ENCODE measurements at regions not wholly inside any gene's neighbourhood (a gene's known extent, or its start where the extent isn't known, plus 50 kb on each side); places are given as distances from the start of the nearest gene placed in this dataset.

- DNase-seq (ENCODE audit: low spot score) = no peak
- TF ChIP-seq CTCF (IDR thresholded peaks at IDR 0.05; ENCODE audit: unreplicated experiment) = no peak
- Mint-ChIP-seq H3K36me3 (ENCODE audit: low read depth, unreplicated experiment) (no peaks in the 10 kb centered on the region), H3K4me1 (ENCODE audit: unreplicated experiment) (peaks cover 5% of the 10 kb centered on the region), H3K4me3 (ENCODE audit: unreplicated experiment) (no peak overlapping the region), H3K27me3 (ENCODE audit: unreplicated experiment) (no peaks in the 10 kb centered on the region), H3K27ac (ENCODE audit: unreplicated experiment) (no peak overlapping the region), H3K9me3 (ENCODE audit: unreplicated experiment) (no peaks in the 10 kb centered on the region)
These were observed 150.4 kb upstream of the ARX start for GRCh38 chrX:25166145-25166544.

GRCh38 chrX:25158635-25159034, 142.9 kb upstream of the ARX start:
- Mint-ChIP-seq H3K27me3 (ENCODE audit: unreplicated experiment) (no peaks in the 10 kb centered on the region), H3K27ac (ENCODE audit: unreplicated experiment) (no peak overlapping the region), H3K9me3 (ENCODE audit: unreplicated experiment) (no peaks in the 10 kb centered on the region), H3K4me3 (ENCODE audit: unreplicated experiment) (no peak overlapping the region), H3K4me1 (ENCODE audit: unreplicated experiment) (peaks cover under 1% of the 10 kb centered on the region), H3K36me3 (ENCODE audit: low read depth, unreplicated experiment) (no peaks in the 10 kb centered on the region)
- TF ChIP-seq CTCF (IDR thresholded peaks at IDR 0.05; ENCODE audit: unreplicated experiment) = no peak
- DNase-seq (ENCODE audit: low spot score) = no peak

DNA sequence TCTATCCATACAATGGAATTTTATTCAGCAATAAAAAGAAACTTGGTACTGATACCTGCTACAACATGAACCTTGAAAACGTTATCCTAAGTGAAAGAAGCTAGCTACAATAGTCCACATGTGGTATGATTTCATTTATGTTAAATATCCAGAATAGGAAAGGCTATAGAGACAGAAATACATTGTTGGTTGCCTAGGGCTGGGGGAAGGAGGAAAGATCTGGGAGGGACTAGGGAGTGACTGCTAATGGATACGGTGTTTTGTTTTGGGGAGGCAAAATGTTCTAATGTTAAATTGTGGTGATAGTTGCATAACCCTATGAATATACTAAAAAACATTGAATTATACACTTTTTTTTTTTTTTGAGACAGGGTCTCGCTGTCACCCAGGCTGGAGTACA, 141.1 kb upstream of the ARX start:
- Mint-ChIP-seq H3K36me3 (ENCODE audit: low read depth, unreplicated experiment) (no peaks in the 10 kb centered on the region), H3K4me3 (ENCODE audit: unreplicated experiment) (no peak overlapping the region)

DNA sequence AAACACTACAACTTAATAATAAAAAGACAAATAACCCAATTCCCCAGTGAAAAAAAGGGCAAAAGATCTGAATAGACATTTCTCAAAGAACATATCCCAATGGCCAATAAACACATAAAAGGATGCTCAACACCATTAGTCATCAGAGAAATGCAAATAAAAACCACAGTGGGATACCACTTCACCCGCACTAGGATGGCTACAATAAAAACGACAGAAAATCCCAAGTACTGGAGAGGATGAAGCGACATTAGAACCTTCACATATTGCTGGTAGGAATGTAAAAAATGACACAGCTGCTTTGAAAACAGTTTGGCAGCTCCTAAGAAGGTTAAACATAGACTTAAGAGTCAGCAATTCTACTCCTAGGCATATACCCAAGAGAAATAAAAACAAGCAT, 140.6 kb upstream of the ARX start:
- no peak overlapping the region for H3K27ac Mint-ChIP-seq (ENCODE audit: unreplicated experiment)
- no peaks in the 10 kb centered on the region for H3K4me1 Mint-ChIP-seq (ENCODE audit: unreplicated experiment)
- TF ChIP-seq CTCF (IDR thresholded peaks at IDR 0.05; ENCODE audit: unreplicated experiment) = no peak
- no peak for DNase-seq (ENCODE audit: low spot score)
- H3K27me3 Mint-ChIP-seq (ENCODE audit: unreplicated experiment) = no peaks in the 10 kb centered on the region
- H3K36me3 Mint-ChIP-seq (ENCODE audit: low read depth, unreplicated experiment) = no peaks in the 10 kb centered on the region
- H3K4me3 Mint-ChIP-seq (ENCODE audit: unreplicated experiment) = no peak overlapping the region
- H3K9me3 Mint-ChIP-seq (ENCODE audit: unreplicated experiment) = no peaks in the 10 kb centered on the region

More for the DNA sequence above, 141.1 kb upstream of the ARX start:
- Mint-ChIP-seq H3K4me1 (ENCODE audit: unreplicated experiment) (no peaks in the 10 kb centered on the region), H3K9me3 (ENCODE audit: unreplicated experiment) (no peaks in the 10 kb centered on the region), H3K27me3 (ENCODE audit: unreplicated experiment) (no peaks in the 10 kb centered on the region), H3K27ac (ENCODE audit: unreplicated experiment) (no peak overlapping the region)
- TF ChIP-seq CTCF (IDR thresholded peaks at IDR 0.05; ENCODE audit: unreplicated experiment) = no peak
- DNase-seq (ENCODE audit: low spot score) = no peak

DNA sequence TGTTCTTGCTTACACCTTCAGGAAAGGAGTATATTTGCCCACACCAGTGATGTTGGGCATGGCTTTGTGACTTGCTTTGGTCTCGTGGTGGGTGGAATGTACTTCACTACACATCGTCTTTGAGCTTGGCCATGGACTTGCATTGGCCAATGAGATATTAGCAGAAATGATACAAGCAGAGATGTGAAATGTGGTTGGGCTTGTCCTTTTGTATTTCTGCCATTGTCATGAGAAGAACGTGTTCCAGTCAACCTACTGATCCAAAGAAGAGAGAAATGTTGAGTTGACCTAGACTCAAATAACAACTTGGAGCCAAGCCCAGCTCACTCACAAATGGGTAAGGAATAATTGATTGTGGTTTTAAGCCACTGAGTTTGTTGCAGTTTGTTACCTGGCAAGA, 138.4 kb upstream of the ARX start:
- Mint-ChIP-seq H3K27ac (ENCODE audit: unreplicated experiment) (no peak overlapping the region), H3K36me3 (ENCODE audit: low read depth, unreplicated experiment) (no peaks in the 10 kb centered on the region), H3K27me3 (ENCODE audit: unreplicated experiment) (no peaks in the 10 kb centered on the region), H3K4me3 (ENCODE audit: unreplicated experiment) (no peak overlapping the region), H3K9me3 (ENCODE audit: unreplicated experiment) (no peaks in the 10 kb centered on the region), H3K4me1 (ENCODE audit: unreplicated experiment) (no peaks in the 10 kb centered on the region)
- TF ChIP-seq CTCF (IDR thresholded peaks at IDR 0.05; ENCODE audit: unreplicated experiment) = no peak
- no peak for DNase-seq (ENCODE audit: low spot score)

Data from endothelial cell (in vitro differentiated cells).